Fibroblast of skin of back (primary cell): ENCODE measurements at regions not wholly inside any gene's neighbourhood (a gene's known extent, or its start where the extent isn't known, plus 50 kb on each side); places are given as distances from the start of the nearest gene placed in this dataset.
"Not testable (repeated sequence)": the region's sequence is repeated elsewhere in the genome, so short reads cannot be mapped to it uniquely, and the experiment has no call there.

Source experiments
- DNase-seq: peaks from one replicate; pipeline ENCODE4 v3.0.0-alpha.2; 2013

GRCh38 chr14:106343626-106344025 lies 817.2 kb downstream of the TMEM121 start:
- no peak for DNase-seq

- DNase-seq: not testable (repeated sequence)
Observed at GRCh38 chr14:106344065-106344614, 817.8 kb downstream of the TMEM121 start.

GRCh38 chr14:106344791-106345479 lies 818.6 kb downstream of the TMEM121 start:
- DNase-seq: not testable (repeated sequence)

- DNase-seq: no peak
Observed at GRCh38 chr14:106346084-106346483, 819.7 kb downstream of the TMEM121 start.

- no peak for DNase-seq
Observed at GRCh38 chr14:106346534-106347290, 820.3 kb downstream of the TMEM121 start.

- no peak for DNase-seq
Observed at GRCh38 chr14:106347291-106347778, 821.0 kb downstream of the TMEM121 start.

- no peak for DNase-seq
Observed at GRCh38 chr14:106347890-106348755, 821.7 kb downstream of the TMEM121 start.

- DNase-seq: not testable (repeated sequence)
Observed at GRCh38 chr14:106348873-106349540, 822.6 kb downstream of the TMEM121 start.

- not testable (repeated sequence) for DNase-seq
Observed at GRCh38 chr14:106349678-106350457, 823.5 kb downstream of the TMEM121 start.

- DNase-seq: not testable (repeated sequence)
Observed at GRCh38 chr14:106355007-106355791, 828.8 kb downstream of the TMEM121 start.

- DNase-seq: not testable (repeated sequence)
Observed at GRCh38 chr14:106355881-106356642, 829.7 kb downstream of the TMEM121 start.

GRCh38 chr14:106356643-106356930 lies 830.2 kb downstream of the TMEM121 start:
- DNase-seq: not testable (repeated sequence)

GRCh38 chr14:106359157-106359887 lies 832.9 kb downstream of the TMEM121 start:
- not testable (repeated sequence) for DNase-seq

- not testable (repeated sequence) for DNase-seq
Observed at GRCh38 chr14:106365371-106365770, 839.0 kb downstream of the TMEM121 start.

GRCh38 chr14:106365894-106366293 lies 839.5 kb downstream of the TMEM121 start:
- not testable (repeated sequence) for DNase-seq

- not testable (repeated sequence) for DNase-seq
Observed at GRCh38 chr14:106366971-106367370, 840.6 kb downstream of the TMEM121 start.

GRCh38 chr14:106369456-106369855 lies 843.1 kb downstream of the TMEM121 start:
- not testable (repeated sequence) for DNase-seq

GRCh38 chr14:106372870-106373652 lies 846.7 kb downstream of the TMEM121 start:
- no peak for DNase-seq
